Lower leg skin (tissue), 3 donors: ENCODE measurements at regions not wholly inside any gene's neighbourhood (a gene's known extent, or its start where the extent isn't known, plus 50 kb on each side); places are given as distances from the start of the nearest gene placed in this dataset.

Source experiments
- CTCF ChIP-seq, 3 donors: fragments of 450-650 bp; IDR thresholded peaks; one replicate each; pipeline ENCODE4 v1.5.1; 2016; ENCODE audit warnings: antibody characterized with exemption in 3 of 3, mild to moderate bottlenecking in 3 of 3, moderate library complexity in 2 of 3
- POLR2A ChIP-seq, 2 donors: fragments of 450-650 bp; IDR thresholded peaks; one replicate each; pipeline ENCODE4 v1.6.1; 2016 to 2017; ENCODE audit warnings: antibody characterized with exemption in 2 of 2, mild to moderate bottlenecking in 1 of 2, moderate library complexity in 1 of 2

- no peak for TF ChIP-seq CTCF (IDR thresholded peaks at IDR 0.05)
- TF ChIP-seq POLR2A (IDR thresholded peaks at IDR 0.05) = no peak
Observed at GRCh38 chr5:29795096-29795652, 1398.3 kb upstream of the CDH6 start.
